GM12891 (cell line): ENCODE measurements at regions not wholly inside any gene's neighbourhood (a gene's known extent, or its start where the extent isn't known, plus 50 kb on each side); places are given as distances from the start of the nearest gene placed in this dataset.

Experiments used
- PAX5 ChIP-seq: IDR thresholded peaks from 2 replicates; pipeline ENCODE4 v1.6.1; 2011; ENCODE audit warnings: low read length, moderate library complexity, mild to moderate bottlenecking; ENCODE audit not compliant: insufficient read depth, severe bottlenecking
- POLR2A ChIP-seq: IDR thresholded peaks from 2 replicates; pipeline ENCODE4 v1.6.1; 2011; ENCODE audit warnings: low read depth, low read length, control low read depth
- POLR2AphosphoS5 ChIP-seq: IDR thresholded peaks from 2 replicates; pipeline ENCODE4 v1.6.1; 2011; ENCODE audit warnings: low read depth, low read length, control low read depth
- SPI1 ChIP-seq: IDR thresholded peaks from 2 replicates; pipeline ENCODE4 v1.6.1; 2011; ENCODE audit warnings: low read depth, low read length, control low read depth
- TAF1 ChIP-seq: IDR thresholded peaks from 2 replicates; pipeline ENCODE4 v1.6.1; 2011; ENCODE audit warnings: low read depth, low read length, control low read depth

GRCh38 chr16:52318302-52319009, 228.5 kb downstream of the TOX3 start:
- TF ChIP-seq POLR2A (no peak), TAF1 (no peak), POLR2AphosphoS5 (no peak), PAX5 (no peak), SPI1 (no peak)
